ENCODE measurements at regions not wholly inside any gene's neighbourhood (a gene's known extent, or its start where the extent isn't known, plus 50 kb on each side); places are given as distances from the start of the nearest gene placed in this dataset.

DNA sequence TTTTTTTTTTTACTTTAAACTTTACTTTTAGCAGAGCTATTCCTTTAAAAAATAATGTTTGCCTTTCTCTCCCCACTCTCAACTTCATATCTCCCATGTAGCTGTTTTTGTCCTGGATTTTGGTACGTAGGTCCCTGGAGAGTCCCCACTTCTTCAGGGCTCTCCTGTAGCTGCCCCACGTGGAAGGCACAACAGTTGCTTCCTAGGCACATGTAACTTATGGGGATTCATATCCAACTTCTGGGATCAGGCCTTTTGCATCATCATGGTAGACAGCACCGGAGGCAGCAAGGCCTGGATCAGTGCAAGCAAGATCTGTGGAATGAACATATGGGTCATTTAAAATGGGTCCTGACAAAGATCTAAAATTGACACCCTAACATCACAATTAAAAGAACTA is 95.7 kb downstream of the ACAA2 start:
- TF ChIP-seq CTCF (IDR thresholded peaks at IDR 0.05) (no peak), POLR2A (IDR thresholded peaks at IDR 0.05) (no peak)
